GM20000 (cell line): ENCODE measurements at regions not wholly inside any gene's neighbourhood (a gene's known extent, or its start where the extent isn't known, plus 50 kb on each side); places are given as distances from the start of the nearest gene placed in this dataset.

Experiments
- DNase-seq: peaks from one replicate; pipeline ENCODE4 v3.0.0; 2012; ENCODE audit warnings: low spot score
- CTCF ChIP-seq: IDR thresholded peaks from 2 replicates; pipeline ENCODE4 v1.5.1; 2012; ENCODE audit warnings: mild to moderate bottlenecking, control low read depth; ENCODE audit errors: extremely low read depth, missing control alignments

GRCh38 chr18:39340418-39340817, 1774.8 kb upstream of the CELF4 start:
- DNase-seq: no peak
- TF ChIP-seq CTCF: no peak

GRCh38 chr18:39329496-39330275, 1764.1 kb upstream of the CELF4 start:
- TF ChIP-seq CTCF: no peak

GRCh38 chr18:39326772-39327171, 1761.2 kb upstream of the CELF4 start:
- no peak for TF ChIP-seq CTCF
- no peak for DNase-seq

More at GRCh38 chr18:39329496-39330275, 1764.1 kb upstream of the CELF4 start:
- DNase-seq: no peak

DNA sequence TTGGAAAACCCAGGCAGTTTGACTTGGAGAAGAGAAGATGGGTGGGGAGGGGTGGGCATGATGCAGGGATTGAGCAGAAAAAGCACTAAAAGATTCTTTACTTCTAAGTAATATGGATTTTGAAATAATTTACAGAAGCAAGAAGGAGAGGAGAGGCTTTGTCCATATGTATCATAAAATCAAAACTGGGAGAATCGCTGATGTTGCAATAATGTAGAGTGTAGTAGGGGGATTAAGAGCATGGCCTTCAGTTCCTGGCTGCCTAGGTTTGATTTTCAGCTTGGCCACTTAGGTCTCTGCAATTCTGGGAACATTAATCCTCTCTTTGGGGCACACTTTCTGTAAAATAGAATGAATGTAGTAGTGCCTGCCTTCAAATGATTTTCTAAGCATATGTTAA, 1760.4 kb upstream of the CELF4 start:
- no peak for TF ChIP-seq CTCF
- DNase-seq: no peak

- no peak for TF ChIP-seq CTCF
- DNase-seq: no peak
These were observed 1753.5 kb upstream of the CELF4 start for GRCh38 chr18:39319141-39319540.

DNA sequence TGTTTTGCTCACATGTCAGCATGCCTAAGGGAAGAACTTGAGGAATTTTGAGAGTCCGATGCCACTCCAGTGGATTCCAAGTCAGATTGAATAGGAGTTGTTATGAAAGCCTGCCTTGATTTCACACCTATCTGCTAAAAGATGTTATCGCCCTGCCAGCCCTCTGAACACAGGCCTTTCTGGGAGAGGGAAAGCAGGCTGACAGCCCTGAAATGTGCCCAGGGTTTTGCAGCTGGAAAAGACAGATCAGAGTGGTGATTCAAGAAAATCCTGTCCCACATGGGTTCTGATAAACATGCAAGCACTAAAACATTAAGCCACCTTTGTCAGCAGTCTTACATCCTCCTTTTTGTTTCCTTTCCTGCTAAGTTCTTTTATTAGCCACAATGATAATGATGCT, 1752.9 kb upstream of the CELF4 start:
- no peak for TF ChIP-seq CTCF
- DNase-seq: no peak

DNA sequence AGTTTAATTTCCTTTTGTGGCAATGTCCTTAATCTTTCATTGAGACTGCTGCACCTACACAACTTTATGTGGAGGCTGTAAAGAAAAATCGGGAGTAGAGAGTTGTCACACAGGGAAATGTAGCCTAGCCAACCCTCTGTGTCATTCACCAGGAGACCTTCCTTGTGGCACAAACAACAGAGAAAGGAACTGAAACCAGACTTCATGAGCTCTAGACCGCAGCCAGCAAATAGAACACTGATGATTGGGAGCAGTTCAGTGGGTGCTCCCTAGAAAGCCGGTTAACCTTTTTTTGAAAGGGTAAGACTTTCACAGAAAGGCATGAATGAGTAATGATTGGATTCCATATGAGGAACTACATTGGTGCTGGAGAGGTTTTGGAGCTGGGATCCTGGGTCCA, 1752.4 kb upstream of the CELF4 start:
- no peak for DNase-seq
- no peak for TF ChIP-seq CTCF
